ENCODE measurements at regions not wholly inside any gene's neighbourhood (a gene's known extent, or its start where the extent isn't known, plus 50 kb on each side); places are given as distances from the start of the nearest gene placed in this dataset.

- TF ChIP-seq ELF1 (IDR thresholded peaks at IDR 0.05; ENCODE audit: borderline replicate concordance, low read depth) (no peak), REST (IDR thresholded peaks at IDR 0.05; ENCODE audit: low read depth) (no peak), SP1 (IDR thresholded peaks at IDR 0.05; ENCODE audit: low read depth) (no peak), YY1 (IDR thresholded peaks at IDR 0.05; ENCODE audit: extremely low read depth, insufficient replicate concordance, low read depth, low read length) (no peak)
Observed at GRCh38 chr14:35961697-35962274, 135.6 kb downstream of the BRMS1L start (continued).

GRCh38 chr14:35959835-35960234 lies 133.7 kb downstream of the BRMS1L start:
- RAD21 ChIA-PET (ENCODE audit: low non-redundant PET in 1 of 2, low total read pairs in 2 of 2, uncharacterized antibody in 2 of 2, unreplicated experiment in 2 of 2), result no interaction called here
- POLR2A ChIA-PET, result no interaction called here
- Histone ChIP-seq H2AFZ (ENCODE audit: low read depth, low read length, poor library complexity, severe bottlenecking) (no peak overlapping the region), H3K79me2 (ENCODE audit: insufficient read depth, low read length) (no peaks in the 10 kb centered on the region), H3K4me1 (ENCODE audit: control insufficient read depth in 1 of 2, insufficient read depth in 2 of 2, low read length in 2 of 2) (no peaks in the 10 kb centered on the region), H3K27me3 (ENCODE audit: insufficient read depth, low read length) (no peaks in the 10 kb centered on the region), H3K9me3 (ENCODE audit: control insufficient read depth in 1 of 2, insufficient read depth in 1 of 2, low read depth in 1 of 2, low read length in 2 of 2) (no peaks in the 10 kb centered on the region), H3K27ac (ENCODE audit: low read depth, low read length) (no peak overlapping the region), H3K9me2 (ENCODE audit: insufficient read depth) (no peaks in the 10 kb centered on the region), H3K36me3 (ENCODE audit: control insufficient read depth in 1 of 2, insufficient read depth in 2 of 2, low read length in 2 of 2) (no peaks in the 10 kb centered on the region), H4K20me1 (ENCODE audit: insufficient read depth) (no peaks in the 10 kb centered on the region), H3K9ac (ENCODE audit: low read length) (no peak overlapping the region), H3K4me2 (ENCODE audit: low read length) (no peak overlapping the region), H3K4me3 (replicated peaks in 1 of 2; ENCODE audit: low read depth in 1 of 2, low read length in 2 of 2) (no peak overlapping the region)
- no peak for ATAC-seq
- no peak for DNase-seq (ENCODE audit: low read depth, low spot score)
- CTCF ChIA-PET, result interaction anchor here (0.8 to 2.1 kb wide), 3 partner anchors 110 to 594 kb away, joined by 3 to 6 read pairs (median 5); no protein-coding TSS in a partner anchor
- BruUV-seq (replicated peaks), result no TSS peak
- intact Hi-C loops (cut with micrococcal nuclease), result loop anchor here (10.0 kb wide), 2 partner anchors 645 to 1185 kb away; no protein-coding TSS in a partner anchor
- peak; percentile 36; the same call in 1 of the 2 replicates for TF ChIP-seq RAD21 (IDR thresholded peaks at IDR 0.05; ENCODE audit: low read depth)
- no peak for TF ChIP-seq SRF (IDR thresholded peaks at IDR 0.05; ENCODE audit: low read depth)

Data from HCT116 (cell line).